HG02763 (cell line): ENCODE measurements at regions not wholly inside any gene's neighbourhood (a gene's known extent, or its start where the extent isn't known, plus 50 kb on each side); places are given as distances from the start of the nearest gene placed in this dataset.
"Not testable (repeated sequence)": the region's sequence is repeated elsewhere in the genome, so short reads cannot be mapped to it uniquely, and the experiment has no call there.

ENCODE experiments used
- ATAC-seq: cut with Tn5 transposase; IDR thresholded peaks from one replicate; pipeline ENCODE4 v1.9.1; 2021; ENCODE audit warnings: mild to moderate bottlenecking, moderate library complexity; ENCODE audit not compliant: unreplicated experiment

DNA sequence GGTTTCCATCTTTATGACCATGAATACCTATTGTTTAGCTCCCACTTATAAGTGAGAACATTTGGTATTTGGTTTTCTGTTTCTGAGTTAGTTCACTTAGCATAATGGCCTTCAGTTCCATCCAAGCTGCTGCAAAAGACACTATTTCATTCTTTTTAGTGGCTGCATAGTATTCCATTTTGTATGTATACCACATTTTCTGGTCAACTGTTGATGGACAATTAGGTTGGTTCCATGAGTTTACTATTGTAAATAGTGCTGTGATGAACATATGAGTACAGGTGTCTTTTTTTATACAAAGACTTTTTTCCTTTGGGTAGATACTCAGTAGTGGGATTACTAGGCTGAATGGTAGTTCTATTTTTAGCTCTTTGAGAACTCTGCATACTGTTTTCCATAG lies 87.8 kb upstream of the GOT2 start:
- ATAC-seq, result no peak

GRCh38 chr16:58820411-58820810 lies 86.3 kb upstream of the GOT2 start:
- ATAC-seq, result no peak

DNA sequence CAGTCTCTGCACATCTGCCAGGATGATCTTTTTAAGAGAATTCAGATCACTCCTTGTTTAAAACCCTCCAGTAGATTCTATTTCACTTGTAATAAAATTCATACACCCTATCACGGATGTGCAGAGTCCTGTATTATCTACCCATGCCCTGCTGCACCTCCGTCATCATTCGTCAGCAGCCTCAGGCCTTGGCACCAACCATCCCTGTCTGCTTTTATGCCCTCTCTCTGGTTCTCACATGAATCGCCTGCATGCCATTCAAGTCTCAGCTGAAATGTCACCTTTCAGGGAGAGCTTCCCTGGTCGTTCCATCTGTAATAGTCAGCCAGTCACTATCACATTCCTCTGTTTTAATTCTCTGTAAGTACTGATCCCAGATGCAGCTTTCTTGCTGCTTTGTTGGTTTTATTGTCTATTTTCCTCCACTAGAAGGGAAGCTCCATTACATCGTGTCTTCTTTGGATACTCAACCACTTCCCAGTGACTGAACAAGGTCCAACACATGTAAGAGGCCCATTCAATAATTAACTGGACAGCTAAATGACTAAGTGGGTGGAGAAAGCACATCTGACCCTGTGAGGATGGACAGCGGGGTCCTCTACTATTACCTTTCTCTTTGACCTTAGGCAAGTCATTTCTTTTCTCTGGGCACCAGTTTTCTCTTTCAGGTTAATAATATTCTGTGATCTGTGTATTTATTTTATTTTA lies 81.2 kb upstream of the GOT2 start:
- ATAC-seq, result no peak

DNA sequence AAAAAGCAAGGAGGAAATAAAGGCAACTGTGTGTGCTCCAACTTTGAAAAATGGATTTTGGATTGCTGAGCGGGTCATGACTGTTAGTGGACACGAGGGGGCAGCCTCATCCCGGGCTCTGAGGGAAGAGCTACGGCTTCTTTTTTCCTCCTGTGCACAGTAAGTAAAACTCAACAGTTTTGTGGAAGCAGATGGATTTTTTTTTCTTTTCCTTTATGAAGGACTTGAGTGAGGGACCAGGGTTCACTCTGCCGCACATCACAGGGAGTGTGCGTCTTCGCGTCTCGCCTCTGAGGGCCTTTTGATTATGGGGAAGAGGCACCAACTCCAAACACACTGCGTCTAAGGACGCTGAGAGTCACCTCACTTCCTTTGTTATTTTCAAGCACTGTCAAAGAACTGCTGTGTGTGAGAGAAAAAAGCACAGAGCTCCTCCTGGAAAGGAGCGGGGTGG lies 80.3 kb upstream of the GOT2 start:
- ATAC-seq, result peak; percentile 66

- no peak for ATAC-seq
Measured at GRCh38 chr16:58809213-58809612, 75.1 kb upstream of the GOT2 start.

DNA sequence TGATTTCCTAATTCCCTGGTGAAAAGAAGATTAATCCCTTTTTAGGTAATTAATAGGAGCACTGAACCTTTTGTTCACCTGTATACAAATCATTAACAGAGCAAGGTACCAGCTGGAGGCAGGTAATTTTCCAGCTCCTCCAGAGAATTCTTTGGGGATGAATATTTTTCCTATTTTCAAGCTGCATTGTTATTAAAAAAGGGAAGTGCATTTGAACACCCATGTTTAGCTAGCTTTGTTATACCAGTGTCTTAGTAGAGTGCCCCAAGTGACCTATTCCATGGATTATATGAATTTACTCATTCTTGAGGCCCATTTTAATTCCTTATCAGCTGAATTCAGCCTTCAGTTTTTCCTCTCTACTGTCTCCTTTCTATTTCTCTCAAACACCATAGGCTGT lies 73.2 kb upstream of the GOT2 start:
- ATAC-seq, result no peak

- no peak for ATAC-seq
Measured at GRCh38 chr16:58801838-58802237, 67.7 kb upstream of the GOT2 start.

- ATAC-seq, result no peak
Measured at GRCh38 chr16:58797137-58797801, 63.2 kb upstream of the GOT2 start.

- no peak for ATAC-seq
Measured at GRCh38 chr16:58793366-58793765, 59.2 kb upstream of the GOT2 start.

GRCh38 chr16:58792188-58792587 lies 58.1 kb upstream of the GOT2 start:
- ATAC-seq, result no peak

- not testable (repeated sequence) for ATAC-seq
Measured at GRCh38 chr16:58790816-58791557, 56.9 kb upstream of the GOT2 start.

GRCh38 chr16:58789351-58789750 lies 55.2 kb upstream of the GOT2 start:
- ATAC-seq, result no peak
